PFSK-1 (cell line): ENCODE measurements at regions not wholly inside any gene's neighbourhood (a gene's known extent, or its start where the extent isn't known, plus 50 kb on each side); places are given as distances from the start of the nearest gene placed in this dataset.

ENCODE experiments used
- FOXP2 ChIP-seq: optimal IDR thresholded peaks from 2 replicates; pipeline ENCODE3; 2011; ENCODE audit warnings: borderline replicate concordance, control low read depth, inconsistent platforms; ENCODE audit not compliant: insufficient read depth; ENCODE audit errors: extremely low read length, extremely low read depth
- POLR2AphosphoS5 ChIP-seq: IDR thresholded peaks from 2 replicates; pipeline ENCODE4 v1.6.1; 2012; ENCODE audit warnings: low read depth, mild to moderate bottlenecking, control low read depth, low read length, moderate library complexity
- SIN3A ChIP-seq: IDR thresholded peaks from 2 replicates; pipeline ENCODE4 v1.6.1; 2012; ENCODE audit warnings: mild to moderate bottlenecking, low read length, moderate library complexity, borderline replicate concordance; ENCODE audit not compliant: insufficient read depth
- TAF1 ChIP-seq: IDR thresholded peaks from 2 replicates; pipeline ENCODE4 v1.6.1; 2012; ENCODE audit warnings: low read length, control low read depth, borderline replicate concordance; ENCODE audit not compliant: insufficient read depth
- TF ChIP-seq, protein P1 (sequence below), 2 experiments: IDR thresholded peaks; 2 replicates each; pipeline versions ENCODE4 v1.6.1 to v1.8.0; 2011 to 2012; ENCODE audit warnings: low read depth in 2 of 2, low read length in 2 of 2, control low read depth in 1 of 2, inconsistent platforms in 1 of 2, mild to moderate bottlenecking in 1 of 2, moderate library complexity in 1 of 2; ENCODE audit not compliant: insufficient read depth in 1 of 2

DNA sequence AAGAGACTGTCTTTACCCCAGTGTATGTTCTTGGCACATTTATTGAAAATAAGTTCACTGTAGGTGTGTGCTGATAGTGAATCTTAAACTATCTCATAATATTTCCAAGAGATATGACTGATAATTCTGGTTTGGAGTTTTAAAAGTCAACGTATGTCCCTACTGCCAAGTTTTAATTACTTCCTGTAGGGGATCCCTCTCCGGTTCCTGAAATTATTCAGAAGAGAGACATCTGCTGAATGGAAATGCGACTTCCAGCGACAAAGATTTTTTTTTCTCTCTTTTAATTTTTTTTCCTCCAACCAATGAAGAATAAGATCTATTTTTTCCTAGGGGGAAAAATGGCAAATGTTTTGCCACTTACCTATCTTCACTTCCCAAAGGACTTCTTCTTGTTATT is 498.9 kb upstream of the TGFBR2 start:
- TF ChIP-seq TAF1 (no peak), SIN3A (no peak), FOXP2 (no peak), POLR2AphosphoS5 (no peak)
- TF ChIP-seq, protein P1, sequence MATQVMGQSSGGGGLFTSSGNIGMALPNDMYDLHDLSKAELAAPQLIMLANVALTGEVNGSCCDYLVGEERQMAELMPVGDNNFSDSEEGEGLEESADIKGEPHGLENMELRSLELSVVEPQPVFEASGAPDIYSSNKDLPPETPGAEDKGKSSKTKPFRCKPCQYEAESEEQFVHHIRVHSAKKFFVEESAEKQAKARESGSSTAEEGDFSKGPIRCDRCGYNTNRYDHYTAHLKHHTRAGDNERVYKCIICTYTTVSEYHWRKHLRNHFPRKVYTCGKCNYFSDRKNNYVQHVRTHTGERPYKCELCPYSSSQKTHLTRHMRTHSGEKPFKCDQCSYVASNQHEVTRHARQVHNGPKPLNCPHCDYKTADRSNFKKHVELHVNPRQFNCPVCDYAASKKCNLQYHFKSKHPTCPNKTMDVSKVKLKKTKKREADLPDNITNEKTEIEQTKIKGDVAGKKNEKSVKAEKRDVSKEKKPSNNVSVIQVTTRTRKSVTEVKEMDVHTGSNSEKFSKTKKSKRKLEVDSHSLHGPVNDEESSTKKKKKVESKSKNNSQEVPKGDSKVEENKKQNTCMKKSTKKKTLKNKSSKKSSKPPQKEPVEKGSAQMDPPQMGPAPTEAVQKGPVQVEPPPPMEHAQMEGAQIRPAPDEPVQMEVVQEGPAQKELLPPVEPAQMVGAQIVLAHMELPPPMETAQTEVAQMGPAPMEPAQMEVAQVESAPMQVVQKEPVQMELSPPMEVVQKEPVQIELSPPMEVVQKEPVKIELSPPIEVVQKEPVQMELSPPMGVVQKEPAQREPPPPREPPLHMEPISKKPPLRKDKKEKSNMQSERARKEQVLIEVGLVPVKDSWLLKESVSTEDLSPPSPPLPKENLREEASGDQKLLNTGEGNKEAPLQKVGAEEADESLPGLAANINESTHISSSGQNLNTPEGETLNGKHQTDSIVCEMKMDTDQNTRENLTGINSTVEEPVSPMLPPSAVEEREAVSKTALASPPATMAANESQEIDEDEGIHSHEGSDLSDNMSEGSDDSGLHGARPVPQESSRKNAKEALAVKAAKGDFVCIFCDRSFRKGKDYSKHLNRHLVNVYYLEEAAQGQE (IDR thresholded peaks at IDR 0.05; ENCODE audit: insufficient read depth in 1 of 2, low read depth in 2 of 2, low read length in 2 of 2): no peak

DNA sequence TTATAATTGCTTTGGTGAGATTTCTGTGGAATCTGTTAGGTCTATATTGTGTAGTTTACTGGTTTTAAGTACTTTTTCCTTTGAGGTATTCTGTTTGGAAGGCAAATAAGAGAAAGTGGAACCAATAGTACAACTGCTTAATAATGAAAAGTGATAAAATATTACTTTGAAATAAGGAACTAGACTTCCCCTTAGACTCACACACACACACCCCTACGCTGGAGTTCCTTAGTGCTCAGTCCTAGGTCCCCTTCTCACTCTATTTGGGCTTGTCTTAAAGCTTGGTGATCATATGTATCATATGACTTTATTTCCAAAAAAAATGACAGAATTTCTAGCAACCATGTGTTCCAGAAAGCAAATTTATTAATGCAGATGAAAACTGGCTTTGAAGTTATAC is 494.0 kb upstream of the TGFBR2 start:
- TF ChIP-seq TAF1 (no peak), FOXP2 (no peak), SIN3A (no peak), POLR2AphosphoS5 (no peak)
- TF ChIP-seq, protein P1 (IDR thresholded peaks at IDR 0.05; ENCODE audit: insufficient read depth in 1 of 2, low read depth in 2 of 2, low read length in 2 of 2): no peak

DNA sequence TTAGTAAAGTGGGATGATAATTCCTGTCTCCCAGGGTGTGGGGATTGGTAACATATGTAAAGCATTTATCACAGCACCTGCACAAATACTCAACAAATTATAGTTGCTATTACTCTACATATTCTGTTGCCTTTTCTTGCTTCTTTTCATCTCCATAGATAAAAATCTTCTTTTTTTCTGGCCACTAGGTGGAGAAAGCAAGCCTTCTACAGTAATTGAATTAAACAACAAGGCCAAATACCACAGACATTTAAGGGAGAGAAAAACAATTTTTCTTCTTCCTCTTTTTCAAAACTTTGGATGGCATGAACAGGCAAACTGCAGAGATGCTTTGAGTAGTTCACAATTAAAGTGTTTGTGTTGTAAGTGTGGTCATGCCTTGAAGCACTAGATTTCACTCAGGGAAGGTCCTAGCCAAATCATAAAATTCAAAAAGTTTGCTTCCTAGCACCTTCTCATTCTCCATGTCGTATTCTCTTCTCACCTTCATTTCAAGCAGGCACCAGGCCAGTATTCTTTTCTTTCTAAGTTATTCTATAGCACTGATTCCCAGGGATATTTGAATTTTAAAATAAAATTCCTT is 493.4 kb upstream of the TGFBR2 start:
- no peak for TF ChIP-seq POLR2AphosphoS5
- no peak for TF ChIP-seq TAF1
- TF ChIP-seq FOXP2: no peak
- TF ChIP-seq, protein P1 (IDR thresholded peaks at IDR 0.05; ENCODE audit: insufficient read depth in 1 of 2, low read depth in 2 of 2, low read length in 2 of 2): no peak
- TF ChIP-seq SIN3A: no peak

DNA sequence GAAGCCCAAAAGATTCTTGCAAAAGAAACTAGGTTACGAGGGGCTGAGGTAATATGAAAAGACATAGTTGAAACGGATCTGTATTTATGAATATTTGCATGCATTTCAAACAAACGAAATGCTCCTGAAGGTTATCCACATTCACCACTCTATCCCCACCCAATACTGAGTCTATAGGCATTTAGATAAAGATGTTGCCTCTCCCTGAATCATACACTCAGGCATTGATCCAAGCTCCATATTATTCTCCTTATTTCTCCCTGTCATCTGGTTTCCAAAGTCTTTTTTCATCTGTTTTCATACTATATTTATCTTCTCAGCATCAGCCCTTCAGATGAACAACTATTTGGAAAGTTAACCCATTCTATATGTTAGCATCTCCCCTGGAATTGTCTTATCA is 492.5 kb upstream of the TGFBR2 start:
- TF ChIP-seq TAF1 (no peak), FOXP2 (no peak), SIN3A (no peak)
- TF ChIP-seq, protein P1 (IDR thresholded peaks at IDR 0.05; ENCODE audit: insufficient read depth in 1 of 2, low read depth in 2 of 2, low read length in 2 of 2): no peak

DNA sequence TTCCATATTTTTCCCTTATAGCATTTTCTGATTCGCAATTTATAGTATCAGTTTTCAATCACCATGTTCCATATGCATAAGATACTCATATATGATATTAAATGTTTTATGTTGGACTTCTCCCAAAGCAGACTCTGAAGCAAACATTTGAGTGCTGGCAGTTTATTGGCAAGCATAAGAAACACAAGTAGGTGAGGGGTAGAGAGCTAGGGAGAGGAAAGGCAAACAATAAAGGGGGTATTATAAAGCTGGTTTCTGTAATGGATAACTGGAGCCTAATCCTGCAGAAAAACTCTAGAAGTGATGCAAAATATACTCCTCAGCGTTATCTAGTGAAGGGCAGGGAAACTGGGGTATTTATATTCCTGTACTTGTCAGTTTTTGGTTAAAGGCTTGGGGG is 491.5 kb upstream of the TGFBR2 start:
- no peak for TF ChIP-seq SIN3A
- TF ChIP-seq POLR2AphosphoS5: no peak
- no peak for TF ChIP-seq TAF1
- TF ChIP-seq FOXP2: no peak
- TF ChIP-seq, protein P1 (IDR thresholded peaks at IDR 0.05; ENCODE audit: insufficient read depth in 1 of 2, low read depth in 2 of 2, low read length in 2 of 2): no peak
